ENCODE measurements at regions not wholly inside any gene's neighbourhood (a gene's known extent, or its start where the extent isn't known, plus 50 kb on each side); places are given as distances from the start of the nearest gene placed in this dataset.

GRCh38 chr10:44180321-44181168, 204.4 kb downstream of the CXCL12 start:
- TF ChIP-seq SNAI2 (CRISPR knock-in tag; IDR thresholded peaks at IDR 0.05) (no peak), ARNTL (CRISPR knock-in tag; IDR thresholded peaks at IDR 0.05; ENCODE audit: borderline replicate concordance, low read depth) (no peak), ZNF565 (CRISPR knock-in tag; conservative IDR thresholded peaks at IDR 0.05; ENCODE audit: low read depth) (no peak), ESRRG (CRISPR knock-in tag; IDR thresholded peaks at IDR 0.05) (no peak), RARB (CRISPR knock-in tag; IDR thresholded peaks at IDR 0.05) (no peak), BACH2 (CRISPR knock-in tag; IDR thresholded peaks at IDR 0.05; ENCODE audit: borderline replicate concordance) (no peak), ZFP3 (CRISPR knock-in tag; IDR thresholded peaks at IDR 0.05) (no peak), PATZ1 (CRISPR knock-in tag; IDR thresholded peaks at IDR 0.05; ENCODE audit: borderline replicate concordance) (no peak), CREB5 (CRISPR knock-in tag; IDR thresholded peaks at IDR 0.05; ENCODE audit: low read depth) (no peak)
- TF ChIP-seq, protein P1, sequence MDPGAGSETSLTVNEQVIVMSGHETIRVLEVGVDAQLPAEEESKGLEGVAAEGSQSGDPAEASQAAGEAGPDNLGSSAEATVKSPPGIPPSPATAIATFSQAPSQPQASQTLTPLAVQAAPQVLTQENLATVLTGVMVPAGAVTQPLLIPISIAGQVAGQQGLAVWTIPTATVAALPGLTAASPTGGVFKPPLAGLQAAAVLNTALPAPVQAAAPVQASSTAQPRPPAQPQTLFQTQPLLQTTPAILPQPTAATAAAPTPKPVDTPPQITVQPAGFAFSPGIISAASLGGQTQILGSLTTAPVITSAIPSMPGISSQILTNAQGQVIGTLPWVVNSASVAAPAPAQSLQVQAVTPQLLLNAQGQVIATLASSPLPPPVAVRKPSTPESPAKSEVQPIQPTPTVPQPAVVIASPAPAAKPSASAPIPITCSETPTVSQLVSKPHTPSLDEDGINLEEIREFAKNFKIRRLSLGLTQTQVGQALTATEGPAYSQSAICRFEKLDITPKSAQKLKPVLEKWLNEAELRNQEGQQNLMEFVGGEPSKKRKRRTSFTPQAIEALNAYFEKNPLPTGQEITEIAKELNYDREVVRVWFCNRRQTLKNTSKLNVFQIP (CRISPR knock-in tag; IDR thresholded peaks at IDR 0.05; ENCODE audit: borderline replicate concordance, low read depth) = no peak

Data from SK-N-SH treated with all-trans-retinoic acid at 6 μM for 48 hours (cell line).